Heart right ventricle (tissue), 16 donors: ENCODE measurements at regions not wholly inside any gene's neighbourhood (a gene's known extent, or its start where the extent isn't known, plus 50 kb on each side); places are given as distances from the start of the nearest gene placed in this dataset.

Experiments used
- ATAC-seq, 8 donors: fragments of 200-7000 bp; cut with Tn5 transposase; one replicate each; pipeline ENCODE4 v1.9.1; 2020; ENCODE audit warnings: mild to moderate bottlenecking in 8 of 8, moderate library complexity in 8 of 8, moderate number of reproducible peaks in 1 of 8
- DNase-seq, 2 donors: peaks; one replicate each; pipeline ENCODE4 v3.0.0-alpha.2; 2020
- H3K27ac ChIP-seq, 10 donors: fragments of 200-600 bp; sonication (generic) in 2 of 10; one replicate each; pipeline versions ENCODE4 v1.5.0 to v1.8.0; 2020 to 2022; ENCODE audit warnings: mild to moderate bottlenecking in 3 of 10
- H3K27me3 ChIP-seq, 7 donors: fragments of 200-600 bp; one replicate each; pipeline ENCODE4 v1.8.0; 2021 to 2022; ENCODE audit warnings: mild to moderate bottlenecking in 2 of 7
- H3K36me3 ChIP-seq, 9 donors: fragments of 200-600 bp; sonication (generic) in 1 of 9; one replicate each; pipeline versions ENCODE4 v1.5.0 to v1.8.0; 2020 to 2022; ENCODE audit warnings: mild to moderate bottlenecking in 2 of 9
- H3K4me1 ChIP-seq, 9 donors: fragments of 200-600 bp; sonication (generic) in 1 of 9; one replicate each; pipeline versions ENCODE4 v1.5.0 to v1.8.0; 2020 to 2022; ENCODE audit warnings: mild to moderate bottlenecking in 4 of 9
- H3K4me3 ChIP-seq, 10 donors: fragments of 200-600 bp; sonication (generic) in 2 of 10; one replicate each; pipeline versions ENCODE4 v1.5.0 to v1.8.0; 2020 to 2022; ENCODE audit warnings: mild to moderate bottlenecking in 7 of 10, moderate library complexity in 2 of 10
- H3K9me3 ChIP-seq, 11 donors: fragments of 200-600 bp in 10 of 11; sonication (generic) in 2 of 11; one replicate each; pipeline versions ENCODE4 v1.5.0 to v1.8.0; 2013 to 2022; ENCODE audit warnings: mild to moderate bottlenecking in 2 of 11, control low read depth in 1 of 11, moderate library complexity in 1 of 11
- CTCF ChIP-seq, 9 donors: fragments of 200-600 bp; sonication (generic) in 2 of 9; IDR thresholded peaks; one replicate each; pipeline versions ENCODE4 v1.5.0 to v1.8.0; 2021 to 2022; ENCODE audit warnings: antibody characterized with exemption in 9 of 9, mild to moderate bottlenecking in 5 of 9, moderate library complexity in 1 of 9
- WGBS, 2 donors: extraction: QIAGEN DNeasy Blood & Tissue Kit; methylation state at CpG; one replicate each; pipeline ENCODE4 v1.1.7; 2013; ENCODE audit warnings: inconsistent platforms in 1 of 2; 5-methylcytosine and 5-hydroxymethylcytosine counted together
- intact Hi-C, 10 donors: fragments of 100-400 bp; cut with DNase I; formaldehyde crosslinking; loops; one replicate each; pipeline versions ENCODE4 v1.11.1 to v1.14.2; 2022
- donor health status: Arrhythmogenic right ventricular cardiomyopathy.
- donor health status: ischemic (EF 13 %, LVEDD 7.1; RV severe dilation, severe dysfunction).
- donor health status: healthy with polysubstance abuse.
- donor health status: DM: no; HTN: yes; CAD: no.
- donor health status: DM: no; HTN: no; CAD: no.
- donor health status: ischemic (EF 25% LVEDD 6.9; RV normal size, moderate dysfunction).
- donor health status: ischemic (EF 25% LVEDD 5.7; RV mildly dilated, moderate dysfunction).
- donor health status: healthy.
- donor health status: DM: yes; HTN: yes; CAD: no.
- donor health status: Ischemic cardiomyopathy.
- donor health status: ischemic (EF 35%, LVEDD 5.7; RV mildly dilated, moderate dysfunction).
- donor health status: nonischemic (EF 11% LVEDD 7.7; RV severe dilation, severe dysfunction).
- donor health status: DM: yes; HTN: yes; CAD: no.
- donor health status: PGD.
- donor health status: ischemic (EF 29% LVEDD 5.4; RV normal size, mild dysfunction).
- donor health status: nonischemic (EF 23%, LVEDD 6.1; RV moderate dilation, normal function).

GRCh38 chr3:76942101-76942500, 97.8 kb upstream of the ROBO2 start:
- no peaks in the 10 kb centered on the region for H3K27me3 ChIP-seq
- H3K4me3 ChIP-seq = no peak overlapping the region
- H3K4me1 ChIP-seq = no peaks in the 10 kb centered on the region
- no peaks in the 10 kb centered on the region for H3K36me3 ChIP-seq
- 42% methylated on average over 2 of the region's 2 CpGs for WGBS, 2 donors
- intact Hi-C loops = no loop called here
- ATAC-seq = no peak
- H3K9me3 ChIP-seq = peaks cover 0 to 7% (median 0%) of the 10 kb centered on the region in 11 donors
- no peak for TF ChIP-seq CTCF (IDR thresholded peaks at IDR 0.05)
- no peak overlapping the region for H3K27ac ChIP-seq
- DNase-seq = no peak

- H3K36me3 ChIP-seq = no peaks in the 10 kb centered on the region
- no peak overlapping the region for H3K4me3 ChIP-seq
- peaks cover 0 to 7% (median 0%) of the 10 kb centered on the region in 11 donors for H3K9me3 ChIP-seq
- no peaks in the 10 kb centered on the region for H3K27me3 ChIP-seq
- no peak for ATAC-seq
- no peak for DNase-seq
- no peak overlapping the region for H3K27ac ChIP-seq
- WGBS, 2 donors = 32 to 38% methylated on average over 3 of the region's 3 CpGs
- H3K4me1 ChIP-seq = no peaks in the 10 kb centered on the region
- intact Hi-C loops = no loop called here
- TF ChIP-seq CTCF (IDR thresholded peaks at IDR 0.05) = no peak
Measured at GRCh38 chr3:76943058-76943457, 96.8 kb upstream of the ROBO2 start.

- peaks cover 0 to 7% (median 0%) of the 10 kb centered on the region in 11 donors for H3K9me3 ChIP-seq
- DNase-seq (no peak), ATAC-seq (no peak)
- no peaks in the 10 kb centered on the region for H3K4me1 ChIP-seq
- WGBS, 2 donors = 68 to 75% methylated on average over 3 of the region's 3 CpGs
- no peak for TF ChIP-seq CTCF (IDR thresholded peaks at IDR 0.05)
- H3K4me3 ChIP-seq = no peak overlapping the region
- no peak overlapping the region for H3K27ac ChIP-seq
- intact Hi-C loops = no loop called here
- H3K27me3 ChIP-seq = no peaks in the 10 kb centered on the region
- no peaks in the 10 kb centered on the region for H3K36me3 ChIP-seq
Measured at GRCh38 chr3:76943671-76944070, 96.2 kb upstream of the ROBO2 start.

GRCh38 chr3:76949033-76949432, 90.9 kb upstream of the ROBO2 start:
- Histone ChIP-seq H3K27ac (no peak overlapping the region), H3K9me3 (peaks cover 0 to 9% (median 0%) of the 10 kb centered on the region in 11 donors), H3K4me3 (no peak overlapping the region), H3K4me1 (no peaks in the 10 kb centered on the region), H3K36me3 (no peaks in the 10 kb centered on the region), H3K27me3 (no peaks in the 10 kb centered on the region)
- intact Hi-C loops = no loop called here
- DNase-seq (no peak), ATAC-seq (no peak)
- TF ChIP-seq CTCF (IDR thresholded peaks at IDR 0.05) = no peak
- 78 to 84% methylated on average over 3 of the region's 3 CpGs for WGBS, 2 donors

DNA sequence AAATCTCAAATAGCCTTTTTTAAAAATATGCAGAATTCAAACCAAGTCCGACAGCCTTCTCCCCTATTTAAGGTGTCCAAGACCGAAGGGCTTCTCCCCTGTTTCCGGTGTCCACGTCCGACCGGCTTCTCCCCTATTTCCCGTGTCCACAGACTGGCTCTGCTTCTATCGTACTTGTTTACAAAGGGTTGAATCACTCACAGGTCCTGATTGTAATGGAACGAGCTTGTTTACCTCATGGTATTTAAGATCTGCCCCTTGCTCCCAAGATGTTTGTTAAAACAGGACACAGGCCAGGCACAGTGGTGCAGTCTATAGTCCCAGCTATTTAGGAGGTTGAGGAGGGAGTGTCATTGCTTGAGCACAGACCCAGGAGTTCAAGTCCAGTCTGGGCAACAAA, 90.4 kb upstream of the ROBO2 start:
- Histone ChIP-seq H3K9me3 (peaks cover 0 to 9% (median 0%) of the 10 kb centered on the region in 11 donors), H3K4me1 (no peaks in the 10 kb centered on the region), H3K27me3 (no peaks in the 10 kb centered on the region), H3K36me3 (no peaks in the 10 kb centered on the region), H3K27ac (no peak overlapping the region), H3K4me3 (no peak overlapping the region)
- DNase-seq (no peak), ATAC-seq (no peak)
- WGBS, 2 donors = 85 to 91% methylated on average over 9 of the region's 9 CpGs
- intact Hi-C loops = no loop called here
- TF ChIP-seq CTCF (IDR thresholded peaks at IDR 0.05) = no peak
